ENCODE measurements at regions not wholly inside any gene's neighbourhood (a gene's known extent, or its start where the extent isn't known, plus 50 kb on each side); places are given as distances from the start of the nearest gene placed in this dataset.

DNA sequence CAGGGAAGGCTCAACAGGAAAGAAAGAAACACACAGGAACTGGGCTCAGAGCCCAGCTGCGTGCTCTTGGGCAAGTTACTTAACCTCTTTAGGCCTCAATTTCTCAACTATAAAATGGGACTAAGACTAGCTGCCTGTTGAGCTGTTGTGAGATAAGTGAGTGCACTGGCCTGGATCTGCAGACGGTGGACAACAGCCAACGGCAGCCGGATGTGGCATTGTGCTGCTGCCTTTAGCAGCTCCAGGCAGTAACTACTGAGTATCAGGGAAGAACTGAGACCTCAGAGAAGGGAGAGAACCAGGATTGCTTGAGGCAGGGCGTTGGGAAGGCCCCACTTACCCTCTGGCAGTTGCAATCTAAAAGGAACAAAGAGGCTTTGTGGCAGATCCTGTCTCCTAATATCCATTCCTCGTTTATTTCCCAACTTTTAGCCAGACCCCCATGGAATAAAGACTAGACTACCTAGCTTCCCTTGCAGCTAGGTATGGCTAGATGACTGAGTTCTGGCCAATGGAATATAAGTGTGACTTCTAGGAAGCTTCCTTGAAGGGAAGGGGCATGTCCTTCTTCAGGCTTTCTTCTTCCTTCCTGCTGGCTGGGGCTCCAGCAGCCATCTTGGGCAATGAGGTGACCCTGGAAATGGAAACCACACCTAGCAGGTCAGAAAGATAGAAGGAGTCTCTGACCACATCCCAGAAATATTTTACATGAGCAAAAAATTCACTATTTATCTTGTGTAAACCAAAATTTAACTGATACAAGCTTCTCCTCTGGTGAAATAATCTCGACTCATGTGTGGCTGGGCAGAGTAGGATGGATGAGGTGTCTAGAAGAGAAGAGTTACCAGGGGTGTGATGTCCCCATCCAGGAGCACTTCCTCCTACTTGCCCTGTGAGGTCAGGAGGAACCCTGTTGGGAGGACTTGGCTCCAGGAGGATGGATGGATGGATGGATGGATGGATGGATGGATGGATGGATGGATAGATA, 67.6 kb downstream of the MRPL14 start:
- no peak overlapping the region for H3K27ac ChIP-seq (ENCODE audit: low read length in 2 of 2)
- no peak overlapping the region for H3K4me2 ChIP-seq (replicated peaks; ENCODE audit: low read depth, low read length, poor library complexity, severe bottlenecking)
- no peaks in the 10 kb centered on the region for H4K20me1 ChIP-seq (ENCODE audit: control insufficient read depth, insufficient read depth, low read length, poor library complexity, severe bottlenecking)
- TF ChIP-seq, protein P1, sequence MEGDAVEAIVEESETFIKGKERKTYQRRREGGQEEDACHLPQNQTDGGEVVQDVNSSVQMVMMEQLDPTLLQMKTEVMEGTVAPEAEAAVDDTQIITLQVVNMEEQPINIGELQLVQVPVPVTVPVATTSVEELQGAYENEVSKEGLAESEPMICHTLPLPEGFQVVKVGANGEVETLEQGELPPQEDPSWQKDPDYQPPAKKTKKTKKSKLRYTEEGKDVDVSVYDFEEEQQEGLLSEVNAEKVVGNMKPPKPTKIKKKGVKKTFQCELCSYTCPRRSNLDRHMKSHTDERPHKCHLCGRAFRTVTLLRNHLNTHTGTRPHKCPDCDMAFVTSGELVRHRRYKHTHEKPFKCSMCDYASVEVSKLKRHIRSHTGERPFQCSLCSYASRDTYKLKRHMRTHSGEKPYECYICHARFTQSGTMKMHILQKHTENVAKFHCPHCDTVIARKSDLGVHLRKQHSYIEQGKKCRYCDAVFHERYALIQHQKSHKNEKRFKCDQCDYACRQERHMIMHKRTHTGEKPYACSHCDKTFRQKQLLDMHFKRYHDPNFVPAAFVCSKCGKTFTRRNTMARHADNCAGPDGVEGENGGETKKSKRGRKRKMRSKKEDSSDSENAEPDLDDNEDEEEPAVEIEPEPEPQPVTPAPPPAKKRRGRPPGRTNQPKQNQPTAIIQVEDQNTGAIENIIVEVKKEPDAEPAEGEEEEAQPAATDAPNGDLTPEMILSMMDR (IDR thresholded peaks at IDR 0.05): no peak
- no peak for TF ChIP-seq EZH2 (IDR thresholded peaks at IDR 0.05; ENCODE audit: borderline replicate concordance, insufficient read depth, low read depth, low read length, poor library complexity, severe bottlenecking)
- H3K4me3 ChIP-seq (ENCODE audit: control extremely low read depth in 1 of 5, extremely low read depth in 1 of 5, insufficient read depth in 1 of 5, low read depth in 2 of 5, low read length in 4 of 5): no peak overlapping the region
- no peaks in the 10 kb centered on the region for H3K79me2 ChIP-seq (ENCODE audit: control insufficient read depth, insufficient read depth, low read length)
- H3K4me3 Mint-ChIP-seq: no peak overlapping the region
- H2AFZ ChIP-seq (ENCODE audit: insufficient read depth, low read depth, low read length, poor library complexity, severe bottlenecking): no peak overlapping the region
- ChIA-PET CTCF (no interaction called here), POLR2A (no interaction called here)
- H3K27me3 ChIP-seq (replicated peaks in 1 of 4; ENCODE audit: control extremely low read depth in 1 of 4, control insufficient read depth in 3 of 4, insufficient read depth in 4 of 4, low read length in 3 of 4): peaks cover 0 to 13% (median 2%) of the 10 kb centered on the region in 4 experiments
- no peak overlapping the region for H3K9ac ChIP-seq (ENCODE audit: low read length)
- H3K4me1 Mint-ChIP-seq: no peaks in the 10 kb centered on the region
- intact Hi-C loops (cut with micrococcal nuclease): no loop called here
- peaks cover 0 to 22% (median 4%) of the 10 kb centered on the region in 3 donors for H3K9me3 ChIP-seq (ENCODE audit: control extremely low read depth in 1 of 3, control insufficient read depth in 2 of 3, insufficient read depth in 1 of 3, low read length in 2 of 3)
- peaks cover 23% of the 10 kb centered on the region for H3K27me3 Mint-ChIP-seq
- 76% methylated on average over 5 of the region's 7 CpGs for WGBS (ENCODE audit: insufficient coverage)
- ATAC-seq (ENCODE audit: low read depth): no peak
- H3K4me1 ChIP-seq (ENCODE audit: control insufficient read depth in 2 of 2, insufficient read depth in 2 of 2, low read length in 2 of 2): no peaks in the 10 kb centered on the region
- no peak overlapping the region for H3K27ac Mint-ChIP-seq
- H3K9me3 Mint-ChIP-seq (ENCODE audit: insufficient read depth): peaks cover 4% of the 10 kb centered on the region
- no peak for DNase-seq
- H3K36me3 ChIP-seq (replicated peaks in 1 of 2; ENCODE audit: control extremely low read depth in 1 of 2, control insufficient read depth in 1 of 2, extremely low read depth in 1 of 2, insufficient read depth in 2 of 2, low read length in 1 of 2): no peaks in the 10 kb centered on the region

Data from B cell (primary cell).